ENCODE measurements at regions not wholly inside any gene's neighbourhood (a gene's known extent, or its start where the extent isn't known, plus 50 kb on each side); places are given as distances from the start of the nearest gene placed in this dataset.
"Not testable (repeated sequence)": the region's sequence is repeated elsewhere in the genome, so short reads cannot be mapped to it uniquely, and the experiment has no call there.

DNA sequence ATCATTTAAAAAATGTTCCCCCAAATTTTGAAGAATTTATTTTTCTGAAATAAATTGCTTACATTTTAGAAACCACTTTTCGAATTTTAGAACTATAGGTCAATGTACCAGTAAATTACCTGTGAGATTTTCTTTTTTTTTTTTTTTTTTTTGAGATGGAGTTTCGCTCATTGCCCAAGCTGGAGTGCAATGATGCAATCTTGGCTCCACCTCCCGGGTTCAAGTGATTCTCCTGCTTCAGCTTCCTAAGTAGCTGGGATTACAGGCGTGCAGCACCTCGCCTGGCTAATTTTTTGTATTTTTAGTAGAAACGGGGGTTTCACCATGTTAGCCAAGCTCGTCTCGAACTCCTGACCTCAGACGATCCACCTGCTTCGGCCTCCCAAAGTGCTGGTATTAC lies 295.1 kb upstream of the ID2 start:
- TF ChIP-seq CTCF (IDR thresholded peaks at IDR 0.05; ENCODE audit: low read depth, low read length); POLR2A (IDR thresholded peaks at IDR 0.05; ENCODE audit: extremely low read depth, insufficient read length); MYC (IDR thresholded peaks at IDR 0.05; ENCODE audit: low read depth, low read length): not testable (repeated sequence)

Measured in NB4 (cell line).